GM19025 (cell line): ENCODE measurements at regions not wholly inside any gene's neighbourhood (a gene's known extent, or its start where the extent isn't known, plus 50 kb on each side); places are given as distances from the start of the nearest gene placed in this dataset.
"Not testable (repeated sequence)": the region's sequence is repeated elsewhere in the genome, so short reads cannot be mapped to it uniquely, and the experiment has no call there.

Experiments used
- ATAC-seq: cut with Tn5 transposase; IDR thresholded peaks from one replicate; pipeline ENCODE4 v1.9.1; 2021; ENCODE audit warnings: mild to moderate bottlenecking, low read depth, moderate library complexity; ENCODE audit not compliant: unreplicated experiment

DNA sequence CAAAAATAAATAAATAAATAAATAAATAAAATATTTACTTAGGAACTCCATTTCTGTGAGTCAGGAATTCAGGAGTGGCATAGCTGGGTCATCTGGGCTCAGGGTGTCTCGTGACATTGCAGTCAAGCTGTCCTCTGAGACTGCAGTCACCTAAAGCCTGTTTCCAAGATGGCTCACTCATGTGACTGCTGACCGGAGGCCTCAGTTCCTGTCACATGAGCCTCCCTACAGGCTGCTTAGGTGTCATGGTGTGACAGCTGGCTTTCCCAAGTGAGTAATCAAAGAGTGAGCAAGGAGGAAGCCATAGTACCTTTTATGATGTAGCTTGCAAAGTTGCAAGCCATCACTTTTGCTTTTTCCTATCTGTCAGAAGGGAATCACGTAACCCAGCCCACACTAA is 128.6 kb upstream of the KCTD7 start:
- no peak for ATAC-seq

DNA sequence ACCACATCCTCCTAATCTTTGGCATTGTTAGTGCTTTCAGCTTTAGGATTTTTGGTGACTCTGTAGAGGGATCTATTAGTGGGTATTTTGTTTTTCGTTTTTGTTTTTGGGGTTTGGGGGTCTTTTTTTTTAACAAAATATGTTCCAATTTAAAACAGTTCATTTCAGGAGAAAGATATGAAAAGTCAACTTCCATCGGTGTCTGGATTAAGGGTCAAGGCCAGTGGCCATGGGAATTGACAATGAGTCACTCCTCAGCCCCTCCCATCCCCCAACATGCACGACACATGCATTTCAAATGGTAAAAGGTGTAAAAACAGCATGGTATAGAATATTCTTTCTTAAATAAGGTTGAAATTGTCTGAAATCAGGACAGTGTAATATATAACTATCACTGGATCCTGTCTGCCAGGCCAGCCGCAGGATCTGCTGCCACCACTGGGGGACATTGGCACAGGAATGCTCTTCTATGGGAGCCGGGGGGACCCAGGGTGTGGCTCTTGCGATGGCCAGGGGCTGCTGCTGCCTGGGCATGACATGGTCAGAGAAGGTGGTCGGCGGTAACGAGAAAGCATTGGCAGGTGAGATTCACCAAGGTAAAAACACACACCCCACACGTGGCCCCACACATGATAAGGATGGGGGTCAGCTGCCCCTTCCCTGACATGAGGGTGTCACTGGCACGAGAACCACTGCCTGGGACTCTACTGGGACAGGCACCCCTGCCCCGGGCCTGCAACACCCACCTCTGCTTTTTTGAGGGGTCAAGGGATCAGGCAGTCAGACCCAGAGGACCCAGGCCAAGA is 126.2 kb upstream of the KCTD7 start:
- no peak for ATAC-seq

DNA sequence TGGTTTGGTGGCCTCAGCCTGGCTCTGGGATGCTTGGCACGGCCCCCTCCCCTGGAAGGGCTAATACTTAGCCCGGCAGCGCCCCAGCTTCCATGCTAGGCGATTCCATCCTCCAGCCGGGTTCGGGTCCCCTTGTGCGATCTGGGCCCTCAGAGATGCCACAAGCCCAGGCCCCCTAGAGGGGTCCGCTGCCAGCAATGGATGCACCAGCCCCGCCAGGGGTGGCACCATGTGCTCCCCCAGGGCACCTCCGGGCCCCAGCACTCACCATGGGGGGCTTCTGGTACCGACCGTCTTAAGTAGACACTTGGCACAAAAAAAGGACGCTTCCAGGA is 125.7 kb upstream of the KCTD7 start:
- no peak for ATAC-seq

DNA sequence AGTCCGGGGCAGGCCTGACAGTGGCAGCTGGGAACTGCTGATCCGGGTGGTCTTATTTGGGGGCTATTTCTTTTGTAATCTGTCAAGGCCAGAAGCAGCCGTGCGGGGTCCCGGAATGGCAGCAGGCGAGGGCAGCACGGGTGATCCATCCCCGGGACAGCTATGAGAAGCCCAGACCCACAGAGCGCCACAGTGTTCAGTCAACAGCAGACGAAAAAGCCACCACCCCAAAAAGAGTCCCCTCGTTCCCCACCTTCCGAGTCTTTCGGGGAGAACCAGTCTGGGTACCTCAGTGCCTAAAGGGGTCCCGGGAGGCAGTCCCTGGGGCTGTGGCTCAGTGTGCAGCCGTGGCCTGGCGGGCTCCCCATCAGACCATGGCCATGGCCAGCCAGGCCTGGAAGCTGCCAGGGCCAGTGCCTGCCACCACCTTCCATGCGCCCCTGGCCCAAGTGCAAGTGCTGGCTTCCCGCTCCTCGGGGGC is 125.1 kb upstream of the KCTD7 start:
- ATAC-seq, result no peak

DNA sequence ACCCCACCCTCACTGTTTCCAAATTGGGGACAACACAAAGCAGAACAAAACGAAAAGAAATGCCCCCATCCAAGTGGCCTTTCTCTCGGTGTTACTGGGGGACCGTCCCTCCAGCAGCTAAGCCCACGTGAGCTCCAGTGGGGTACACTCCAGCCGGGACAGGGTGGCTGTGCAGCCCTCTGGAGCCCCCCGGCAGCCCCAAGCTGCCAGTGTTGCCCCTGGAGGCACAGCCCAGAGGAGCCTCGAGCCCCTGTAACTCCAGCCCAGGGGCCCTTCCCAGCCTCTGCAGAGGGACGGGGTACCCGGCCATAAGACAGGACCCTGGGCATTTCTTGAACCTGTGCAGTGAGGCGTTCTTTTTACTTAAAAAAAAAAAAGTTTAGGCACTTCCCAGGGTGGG is 124.5 kb upstream of the KCTD7 start:
- no peak for ATAC-seq

DNA sequence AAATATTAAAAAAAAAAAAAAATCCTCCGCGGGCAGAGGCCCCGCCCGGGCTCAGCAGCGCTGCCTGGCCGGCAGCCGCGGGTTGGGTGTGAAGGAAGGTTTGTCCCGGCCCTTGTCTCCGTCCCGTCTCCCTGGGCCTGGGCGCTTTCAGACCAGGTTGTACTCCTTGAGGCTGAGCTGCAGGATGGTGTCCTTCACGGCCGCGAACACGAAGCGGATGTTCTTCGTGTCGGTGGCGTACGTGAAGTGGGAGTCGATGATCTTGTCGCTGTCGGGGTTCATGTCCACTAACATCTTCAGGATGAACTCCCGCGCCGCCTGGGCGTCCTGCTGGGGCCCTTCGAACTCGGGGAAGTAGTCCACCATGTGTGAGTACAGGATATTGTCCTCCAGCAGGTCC is 123.7 kb upstream of the KCTD7 start:
- ATAC-seq, result no peak

DNA sequence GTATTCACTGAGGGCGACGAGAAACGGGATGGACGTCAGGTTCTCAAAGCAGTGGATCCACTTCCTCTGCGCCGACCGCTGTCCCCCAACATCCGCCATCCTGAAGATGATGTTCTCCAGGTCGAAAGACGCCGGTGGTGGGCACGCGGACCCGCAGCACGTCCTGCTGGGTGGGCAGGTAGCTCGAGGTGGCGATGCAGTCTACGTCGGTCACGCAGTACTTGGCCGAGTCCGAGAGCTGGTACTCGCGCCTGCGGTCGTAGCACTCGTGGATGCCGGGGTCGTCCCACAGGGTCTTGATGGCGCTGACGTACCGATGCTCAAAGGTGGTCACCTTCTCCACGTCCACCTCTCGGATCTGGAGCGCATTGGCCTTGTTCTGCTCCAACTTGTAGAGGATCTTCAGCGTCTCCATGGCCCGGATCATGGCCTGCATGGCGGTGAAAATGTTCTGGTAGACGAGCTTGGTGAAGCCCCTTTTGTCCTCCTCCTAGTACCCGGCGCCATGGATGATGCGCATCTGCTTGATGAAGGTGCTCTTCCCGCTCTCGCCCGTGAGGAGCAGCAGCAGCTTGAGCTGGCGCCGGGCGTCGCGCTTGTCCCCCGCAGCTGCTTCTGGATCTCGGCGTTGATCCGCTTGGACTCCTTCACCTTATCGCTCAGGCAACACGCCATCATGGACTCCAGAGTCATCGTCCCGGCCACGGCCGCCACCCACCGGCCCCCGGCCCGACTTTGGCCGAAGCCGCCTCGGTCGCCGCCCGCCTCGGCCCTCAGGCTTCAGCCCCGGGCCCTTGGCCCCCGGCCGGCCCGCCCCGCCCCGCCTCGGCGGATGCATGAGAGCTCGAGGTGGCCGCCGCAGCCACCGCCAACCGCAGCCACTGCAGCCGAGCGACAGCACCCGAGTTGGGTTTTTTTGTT is 122.9 kb upstream of the KCTD7 start:
- ATAC-seq, result no peak

DNA sequence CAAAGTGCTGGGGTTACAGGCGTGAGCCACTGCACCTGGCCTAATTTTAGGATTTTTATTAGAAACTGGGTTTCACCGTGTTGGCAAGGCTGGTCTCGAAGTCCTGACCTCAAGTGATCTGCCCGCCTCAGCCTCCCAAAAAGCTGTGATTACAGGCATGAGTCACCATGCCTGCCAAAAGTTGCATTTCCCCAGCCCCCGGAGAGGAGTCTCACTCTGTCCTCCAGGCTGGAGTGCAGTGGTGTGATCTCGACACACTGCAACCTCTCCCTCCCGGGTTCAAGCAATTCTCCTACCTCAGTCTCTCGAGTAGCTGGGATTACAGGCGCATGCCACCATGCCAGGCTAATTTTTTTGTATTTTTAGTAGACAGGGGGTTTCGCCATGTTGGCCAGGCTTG is 122.0 kb upstream of the KCTD7 start:
- not testable (repeated sequence) for ATAC-seq

DNA sequence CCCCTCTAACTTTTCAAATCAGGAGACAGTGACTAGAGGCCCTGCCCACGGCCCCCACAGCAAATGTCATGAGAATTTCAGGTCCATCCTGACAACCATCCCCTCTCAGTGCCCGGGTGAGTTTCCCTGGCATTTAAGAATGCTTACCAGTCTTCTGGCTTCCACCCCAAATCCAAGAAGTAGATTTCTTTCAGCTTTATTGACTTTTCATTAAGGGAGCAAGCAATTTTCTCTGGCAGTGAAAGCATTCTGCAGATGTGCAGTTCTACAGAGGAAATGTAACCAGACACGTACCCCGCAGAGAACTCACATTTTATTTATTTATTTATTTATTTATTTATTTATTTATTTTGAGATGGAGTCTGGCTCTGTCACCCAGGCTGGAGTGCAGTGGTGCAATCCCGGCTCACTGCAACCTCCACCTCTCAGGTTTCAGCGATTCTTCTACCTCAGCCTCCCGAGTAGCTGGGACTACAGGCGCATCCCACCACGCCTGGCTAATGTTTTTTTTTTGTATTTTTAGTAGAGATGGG is 120.9 kb upstream of the KCTD7 start:
- no peak for ATAC-seq

DNA sequence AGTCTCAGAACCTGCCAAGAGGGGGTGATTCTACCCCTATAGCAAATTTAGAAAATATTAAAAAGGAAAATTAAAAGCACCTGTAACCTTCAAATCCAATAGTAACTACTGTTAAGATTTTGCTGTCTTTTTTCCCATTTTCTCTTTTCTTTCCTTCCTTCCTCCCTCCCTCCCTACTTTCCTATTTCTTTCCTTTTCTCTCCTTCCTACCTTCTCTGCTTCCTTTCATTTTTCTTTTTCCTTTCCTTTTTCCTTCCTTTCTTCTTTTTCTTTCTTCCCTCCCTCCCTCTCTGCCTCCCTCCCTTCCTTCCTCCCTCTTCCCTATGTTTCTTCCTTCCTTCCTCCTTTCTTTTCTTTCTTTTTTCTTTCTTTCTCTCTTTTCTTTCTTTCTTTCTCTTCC is 120.2 kb upstream of the KCTD7 start:
- no peak for ATAC-seq

DNA sequence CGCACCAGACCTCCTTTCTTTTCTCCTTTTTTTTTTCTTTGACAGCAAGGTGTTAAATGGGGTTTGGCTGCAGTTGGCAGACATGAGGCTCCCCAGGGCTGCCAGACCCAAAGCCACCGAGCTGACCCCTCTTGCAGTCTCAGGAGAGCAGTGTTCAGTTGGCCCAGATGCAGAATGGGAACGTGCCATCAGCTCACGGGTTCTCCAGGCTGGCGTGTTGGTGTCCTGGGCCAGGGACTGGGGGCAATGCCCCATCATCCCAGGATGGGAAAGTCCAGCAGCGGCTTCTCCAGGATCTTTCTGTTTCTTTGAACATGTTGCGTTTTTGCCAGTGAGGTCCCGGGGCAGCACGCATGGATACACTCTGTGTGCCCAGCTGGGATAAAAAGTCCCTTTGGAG is 114.6 kb upstream of the KCTD7 start:
- no peak for ATAC-seq

DNA sequence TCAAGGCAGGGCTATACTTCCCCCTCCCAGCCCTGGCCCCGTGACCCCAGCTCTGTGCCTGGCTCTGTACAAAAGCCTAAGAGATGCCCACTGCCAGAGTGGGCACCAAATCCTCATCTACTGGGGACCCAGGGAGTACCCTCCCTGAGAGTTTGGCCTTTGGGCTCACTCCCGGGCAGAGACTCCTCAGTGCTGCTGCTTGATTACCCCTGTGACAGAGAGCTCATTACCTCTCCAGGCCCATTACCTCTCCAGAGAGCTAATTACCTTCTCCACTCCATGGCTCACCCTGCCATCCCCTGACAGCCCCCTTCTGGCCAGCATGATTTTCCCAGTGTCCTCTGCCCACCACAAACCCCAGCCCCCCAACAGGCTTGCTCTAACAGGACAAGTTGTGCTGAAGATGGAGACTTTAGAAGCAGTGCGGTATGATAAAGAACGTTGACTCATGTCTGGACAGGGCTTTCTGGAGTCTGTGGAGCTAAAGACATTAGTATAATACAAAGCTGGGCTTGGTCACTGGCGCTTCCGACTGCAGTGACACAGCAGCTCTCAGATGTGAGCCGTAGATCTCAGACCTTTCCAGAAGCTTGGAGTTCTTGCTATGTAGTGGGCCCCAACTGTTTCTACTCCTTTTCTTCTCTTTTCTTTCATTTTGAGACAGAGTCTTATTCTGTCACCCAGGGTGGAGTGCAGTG is 111.3 kb upstream of the KCTD7 start:
- no peak for ATAC-seq

DNA sequence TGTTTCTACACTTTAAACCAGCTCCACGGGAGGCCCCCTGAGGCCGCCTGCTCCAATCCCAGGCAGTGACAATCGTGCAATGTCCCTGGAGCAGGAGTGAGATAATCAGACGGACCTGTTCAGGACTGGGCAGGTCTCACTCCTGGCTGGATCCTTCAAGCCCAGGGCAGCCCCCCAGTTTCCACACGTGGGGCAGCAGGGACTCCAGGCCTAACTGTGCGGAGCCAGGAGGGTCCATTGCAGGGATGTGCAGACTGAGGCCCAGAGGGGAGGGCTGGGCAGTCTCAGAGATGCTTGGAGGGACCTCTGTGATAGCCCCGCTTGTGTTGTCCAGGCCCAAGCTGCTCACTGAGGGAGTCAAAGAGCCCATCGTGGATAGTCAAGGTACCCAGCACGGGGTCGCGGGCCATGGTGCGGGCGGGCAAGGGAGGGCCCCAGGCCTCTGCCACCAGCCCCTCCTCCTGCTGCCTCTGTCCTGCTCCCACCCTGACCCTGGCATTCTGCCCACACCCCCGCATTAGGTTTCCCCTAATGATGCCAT is 110.5 kb upstream of the KCTD7 start:
- no peak for ATAC-seq

DNA sequence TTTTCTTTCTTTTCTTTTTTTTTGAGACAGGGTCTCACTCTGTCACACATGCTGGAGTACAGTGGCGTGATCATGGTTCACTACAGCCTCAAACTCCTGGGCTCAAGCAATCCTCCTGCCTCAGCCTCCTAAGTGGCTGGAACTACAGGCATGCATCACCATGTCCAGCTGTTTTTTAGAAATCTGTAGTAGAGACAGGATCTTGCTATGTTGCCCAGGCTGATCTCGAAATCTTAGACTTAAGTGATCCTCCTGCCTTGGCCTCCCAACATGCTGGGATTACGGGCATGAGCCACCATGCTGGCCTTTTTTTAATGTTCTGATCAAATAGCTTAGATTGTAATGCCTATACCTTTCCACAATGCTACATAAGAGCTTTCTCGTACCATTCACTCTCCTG is 107.0 kb upstream of the KCTD7 start:
- ATAC-seq, result no peak

DNA sequence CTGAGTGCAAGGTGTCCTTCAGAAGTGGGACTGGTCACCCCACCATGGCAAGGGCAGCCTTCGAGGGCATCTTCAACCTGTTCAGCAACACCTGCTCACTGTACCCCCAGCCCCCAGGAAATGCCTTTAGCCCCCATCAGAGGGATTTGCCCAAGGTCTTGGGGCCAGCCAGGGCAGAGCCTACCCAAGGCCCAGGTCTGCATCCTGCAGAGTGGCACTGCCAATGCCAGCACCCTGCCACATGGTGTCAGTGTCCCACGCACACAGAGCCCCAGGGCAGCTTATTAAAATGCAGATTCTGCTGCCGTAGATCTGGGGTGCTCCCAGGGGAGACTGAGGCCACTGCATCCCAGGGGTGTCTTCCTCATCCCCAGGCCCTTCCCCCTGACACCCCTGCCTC is 106.2 kb upstream of the KCTD7 start:
- no peak for ATAC-seq

DNA sequence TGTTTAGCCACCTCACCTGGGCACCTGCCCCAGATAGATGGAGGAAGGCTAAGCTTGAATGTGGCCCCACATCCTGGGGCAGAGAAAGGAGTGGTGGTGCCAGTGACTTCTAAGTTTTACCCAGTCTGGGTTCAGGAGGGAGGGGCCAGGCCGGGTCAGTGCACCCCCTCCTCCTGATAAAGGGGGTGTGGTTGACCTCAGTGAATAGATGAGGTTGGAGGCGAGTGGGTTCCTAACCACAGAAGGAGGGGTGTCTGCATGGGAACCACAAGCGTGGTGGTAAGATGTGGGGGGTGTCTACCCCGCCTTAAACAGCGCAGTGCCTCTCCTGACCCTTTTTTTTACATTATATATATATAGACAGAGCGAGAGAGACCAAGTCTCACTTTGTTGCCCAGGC is 105.3 kb upstream of the KCTD7 start:
- no peak for ATAC-seq

DNA sequence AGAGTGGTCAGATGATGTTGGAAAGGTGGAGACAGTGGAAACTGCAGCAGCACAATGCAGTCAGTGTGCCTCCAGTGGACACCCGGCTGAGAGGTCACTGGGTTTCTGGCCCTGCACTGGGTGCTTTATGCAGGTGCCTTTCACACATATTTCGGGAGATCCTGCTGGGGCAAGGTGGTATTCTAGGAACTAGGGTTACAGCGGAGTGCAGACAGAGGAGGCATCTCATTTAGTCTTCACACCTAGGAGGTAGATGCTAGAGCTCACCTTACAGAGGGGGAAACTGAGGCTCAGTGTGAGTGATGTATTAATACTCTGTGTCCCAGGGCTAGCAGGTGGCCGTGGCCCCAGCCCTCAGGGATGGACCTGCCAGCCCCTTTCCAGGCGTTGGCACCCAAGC is 103.9 kb upstream of the KCTD7 start:
- no peak for ATAC-seq

DNA sequence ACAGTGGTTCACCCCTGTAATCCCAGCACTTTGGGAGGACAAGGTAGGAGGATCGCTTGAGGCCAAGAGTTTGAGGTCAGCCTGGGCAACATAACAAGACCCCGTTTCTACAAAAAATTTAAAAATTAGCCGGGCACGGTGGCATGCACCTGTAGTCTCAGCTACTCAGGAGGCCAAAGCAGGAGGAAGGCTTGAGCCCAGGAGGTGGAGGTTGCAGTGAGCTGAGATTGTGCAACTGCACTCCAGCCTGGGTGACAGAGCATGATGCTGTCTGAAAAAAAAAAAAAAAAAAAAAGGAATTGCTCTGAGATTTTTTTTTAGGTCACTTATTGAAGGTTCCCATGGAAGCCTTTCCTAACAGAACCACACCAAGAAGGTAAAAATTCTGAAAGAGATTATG is 101.9 kb upstream of the KCTD7 start:
- ATAC-seq, result not testable (repeated sequence)

DNA sequence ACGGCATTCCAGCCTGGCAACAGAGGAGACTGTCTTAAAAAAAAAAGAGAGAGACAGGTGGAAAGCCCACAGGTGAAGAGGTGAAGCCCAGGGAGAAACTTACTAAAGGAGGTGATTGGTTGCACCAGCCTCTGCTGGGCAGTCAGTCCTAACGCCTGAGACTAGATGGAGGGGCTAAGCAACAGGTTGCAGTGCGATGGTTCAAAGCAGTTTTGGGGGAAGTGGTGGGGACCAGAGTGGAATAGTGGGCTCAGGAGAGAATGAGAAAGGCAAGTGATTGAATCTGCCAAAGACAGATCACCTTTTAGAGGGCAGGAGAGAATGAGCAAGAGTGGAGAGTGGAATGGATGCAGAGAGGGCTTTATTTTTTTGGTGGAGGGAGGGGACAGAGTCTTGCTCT is 100.0 kb upstream of the KCTD7 start:
- ATAC-seq, result no peak

DNA sequence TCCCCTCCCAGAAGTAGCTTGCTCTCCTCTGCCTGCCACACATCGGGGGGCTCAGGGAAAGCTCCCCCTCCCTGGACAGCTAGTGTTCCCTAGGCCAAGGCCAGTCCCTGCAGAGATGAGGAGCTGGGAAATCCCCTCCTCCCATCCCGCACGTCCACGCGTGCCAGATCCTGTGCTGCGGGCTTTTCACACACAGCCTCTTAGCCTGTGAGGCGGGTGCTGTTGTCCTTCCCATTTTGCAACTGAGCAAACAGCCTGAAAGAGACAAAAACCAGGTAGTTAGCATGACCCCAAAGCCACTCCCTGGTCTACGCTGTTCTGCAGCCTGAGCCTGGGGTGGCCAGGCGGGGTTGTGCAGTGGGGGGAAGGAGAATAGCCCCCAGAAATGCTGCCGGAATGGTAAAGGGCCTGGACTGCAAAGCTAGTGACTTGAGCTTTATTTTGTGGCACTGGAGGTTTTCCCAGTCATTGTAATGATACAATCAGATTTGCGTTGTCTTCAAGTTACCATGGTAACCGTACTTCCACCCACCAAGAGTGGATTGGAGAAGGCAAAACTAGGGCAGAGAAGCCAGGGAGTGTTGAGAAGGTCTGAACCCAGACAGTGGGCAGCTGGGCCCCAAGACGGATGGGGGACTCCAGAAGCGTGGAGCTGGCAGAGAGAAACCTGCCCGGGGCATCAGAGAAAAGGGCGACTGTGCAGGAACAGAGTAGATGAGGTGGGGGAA is 98.6 kb upstream of the KCTD7 start:
- no peak for ATAC-seq
